Osteocyte (in vitro differentiated cells): ENCODE measurements at regions not wholly inside any gene's neighbourhood (a gene's known extent, or its start where the extent isn't known, plus 50 kb on each side); places are given as distances from the start of the nearest gene placed in this dataset.
A peak's percentile ranks its signal among the peaks of the same experiment; 100 is the strongest.

ENCODE experiments used
- DNase-seq: peaks from one replicate; pipeline ENCODE4 v3.0.0; 2021; ENCODE audit warnings: mixed read lengths; ENCODE audit not compliant: unreplicated experiment; ENCODE audit errors: extremely low spot score
- H3K27ac Mint-ChIP-seq: one replicate; pipeline ENCODE4 v1.8.0; 2021; ENCODE audit warnings: mild to moderate bottlenecking, mixed read lengths; ENCODE audit not compliant: unreplicated experiment
- H3K27me3 Mint-ChIP-seq: one replicate; pipeline ENCODE4 v1.8.0; 2021; ENCODE audit warnings: mixed read lengths; ENCODE audit not compliant: unreplicated experiment
- H3K36me3 Mint-ChIP-seq: one replicate; pipeline ENCODE4 v1.8.0; 2021; ENCODE audit warnings: mixed read lengths; ENCODE audit not compliant: unreplicated experiment
- H3K4me1 Mint-ChIP-seq: one replicate; pipeline ENCODE4 v1.8.0; 2021; ENCODE audit warnings: mixed read lengths; ENCODE audit not compliant: unreplicated experiment
- H3K4me3 Mint-ChIP-seq: one replicate; pipeline ENCODE4 v1.8.0; 2021; ENCODE audit warnings: mild to moderate bottlenecking, moderate library complexity, mixed read lengths; ENCODE audit not compliant: unreplicated experiment
- H3K9me3 Mint-ChIP-seq: one replicate; pipeline ENCODE4 v1.8.0; 2021; ENCODE audit warnings: mixed read lengths; ENCODE audit not compliant: unreplicated experiment
- TF ChIP-seq, protein P1 (sequence below): fragments of 200-600 bp; sonication (generic); IDR thresholded peaks from 2 replicates; pipeline ENCODE4 v1.5.0; 2021; ENCODE audit warnings: antibody characterized with exemption, mild to moderate bottlenecking, moderate library complexity

DNA sequence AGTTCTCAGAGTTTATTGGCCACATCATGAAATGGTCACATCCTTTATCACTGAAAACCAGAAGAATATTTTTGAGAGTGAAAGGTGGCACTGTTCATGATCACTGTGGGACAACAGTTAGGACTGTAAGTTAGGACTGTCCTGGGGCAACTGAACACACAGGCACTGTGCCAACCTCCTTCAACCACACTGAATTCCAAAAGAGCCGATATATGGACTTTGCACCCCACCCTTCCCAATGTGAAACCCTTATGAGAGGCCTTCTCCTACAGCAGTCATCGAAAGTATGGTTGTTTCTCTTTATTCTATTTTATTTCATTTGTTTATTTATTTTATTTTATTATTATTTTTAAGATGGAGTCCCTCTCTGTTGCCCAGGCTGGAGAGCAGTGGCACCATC lies 353.5 kb downstream of the TOX3 start:
- peaks cover 7% of the 10 kb centered on the region for H3K9me3 Mint-ChIP-seq
- TF ChIP-seq, protein P1, sequence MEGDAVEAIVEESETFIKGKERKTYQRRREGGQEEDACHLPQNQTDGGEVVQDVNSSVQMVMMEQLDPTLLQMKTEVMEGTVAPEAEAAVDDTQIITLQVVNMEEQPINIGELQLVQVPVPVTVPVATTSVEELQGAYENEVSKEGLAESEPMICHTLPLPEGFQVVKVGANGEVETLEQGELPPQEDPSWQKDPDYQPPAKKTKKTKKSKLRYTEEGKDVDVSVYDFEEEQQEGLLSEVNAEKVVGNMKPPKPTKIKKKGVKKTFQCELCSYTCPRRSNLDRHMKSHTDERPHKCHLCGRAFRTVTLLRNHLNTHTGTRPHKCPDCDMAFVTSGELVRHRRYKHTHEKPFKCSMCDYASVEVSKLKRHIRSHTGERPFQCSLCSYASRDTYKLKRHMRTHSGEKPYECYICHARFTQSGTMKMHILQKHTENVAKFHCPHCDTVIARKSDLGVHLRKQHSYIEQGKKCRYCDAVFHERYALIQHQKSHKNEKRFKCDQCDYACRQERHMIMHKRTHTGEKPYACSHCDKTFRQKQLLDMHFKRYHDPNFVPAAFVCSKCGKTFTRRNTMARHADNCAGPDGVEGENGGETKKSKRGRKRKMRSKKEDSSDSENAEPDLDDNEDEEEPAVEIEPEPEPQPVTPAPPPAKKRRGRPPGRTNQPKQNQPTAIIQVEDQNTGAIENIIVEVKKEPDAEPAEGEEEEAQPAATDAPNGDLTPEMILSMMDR = no peak
- H3K4me3 Mint-ChIP-seq = no peak overlapping the region
- H3K4me1 Mint-ChIP-seq = no peaks in the 10 kb centered on the region
- H3K27ac Mint-ChIP-seq = no peak overlapping the region
- H3K27me3 Mint-ChIP-seq = no peaks in the 10 kb centered on the region
- H3K36me3 Mint-ChIP-seq = no peaks in the 10 kb centered on the region
- DNase-seq = no peak

DNA sequence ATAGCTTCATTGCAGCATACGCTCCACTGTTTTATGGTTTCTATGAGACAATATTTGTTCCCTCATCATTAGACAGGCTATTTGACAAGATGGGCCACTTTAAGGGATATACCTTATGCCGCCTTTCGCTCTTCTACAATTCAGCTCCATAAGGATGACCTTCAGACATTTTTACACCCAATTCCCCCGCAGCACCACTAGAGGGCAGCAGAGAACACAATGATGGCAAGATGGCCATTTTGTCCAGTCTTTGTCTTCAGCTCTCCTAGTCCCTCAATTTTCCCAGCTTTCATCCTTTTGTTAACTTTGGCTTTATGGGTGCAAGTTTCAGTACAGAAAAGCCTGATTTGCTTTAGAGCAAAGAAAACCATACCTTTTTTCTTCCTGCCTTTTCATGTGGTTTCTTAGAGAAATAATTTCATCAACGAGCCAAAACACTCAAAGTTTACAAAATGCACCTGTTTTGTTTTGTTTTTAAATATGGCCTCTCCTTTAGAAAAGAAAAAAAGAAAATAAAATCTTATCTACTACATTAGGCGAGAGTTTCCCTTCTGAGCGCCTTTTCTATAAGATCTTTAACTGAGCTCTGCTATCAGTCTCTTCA lies 355.3 kb downstream of the TOX3 start:
- H3K9me3 Mint-ChIP-seq = peaks cover 6% of the 10 kb centered on the region
- DNase-seq = peak; percentile 91
- no peaks in the 10 kb centered on the region for H3K27me3 Mint-ChIP-seq
- no peak overlapping the region for H3K4me3 Mint-ChIP-seq
- no peaks in the 10 kb centered on the region for H3K36me3 Mint-ChIP-seq
- H3K4me1 Mint-ChIP-seq = peaks cover 3% of the 10 kb centered on the region
- TF ChIP-seq, protein P1 = peak; percentile 93
- no peak overlapping the region for H3K27ac Mint-ChIP-seq

DNA sequence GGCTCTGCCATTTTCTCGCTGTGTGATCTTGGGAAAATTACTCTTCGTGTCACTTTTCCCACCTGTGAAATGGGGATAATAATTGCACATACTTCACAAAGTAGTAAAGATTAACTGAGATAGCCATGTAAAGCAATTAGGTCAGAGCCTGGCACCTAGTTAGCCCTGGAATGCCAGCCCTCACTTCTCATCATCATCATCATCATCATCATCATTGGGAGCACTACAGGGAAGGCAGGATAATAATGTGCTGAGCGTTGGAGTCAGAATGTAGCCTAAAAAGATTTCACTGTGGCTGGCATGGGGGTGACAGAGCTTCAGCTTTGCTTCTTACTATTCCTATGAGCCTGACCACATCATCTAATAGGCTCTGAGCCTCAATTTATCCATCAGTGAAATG lies 362.6 kb downstream of the TOX3 start:
- DNase-seq = no peak
- no peaks in the 10 kb centered on the region for H3K27me3 Mint-ChIP-seq
- H3K9me3 Mint-ChIP-seq = no peaks in the 10 kb centered on the region
- TF ChIP-seq, protein P1 = no peak
- H3K27ac Mint-ChIP-seq = no peak overlapping the region
- no peaks in the 10 kb centered on the region for H3K36me3 Mint-ChIP-seq
- peaks cover 3% of the 10 kb centered on the region for H3K4me1 Mint-ChIP-seq
- no peak overlapping the region for H3K4me3 Mint-ChIP-seq

DNA sequence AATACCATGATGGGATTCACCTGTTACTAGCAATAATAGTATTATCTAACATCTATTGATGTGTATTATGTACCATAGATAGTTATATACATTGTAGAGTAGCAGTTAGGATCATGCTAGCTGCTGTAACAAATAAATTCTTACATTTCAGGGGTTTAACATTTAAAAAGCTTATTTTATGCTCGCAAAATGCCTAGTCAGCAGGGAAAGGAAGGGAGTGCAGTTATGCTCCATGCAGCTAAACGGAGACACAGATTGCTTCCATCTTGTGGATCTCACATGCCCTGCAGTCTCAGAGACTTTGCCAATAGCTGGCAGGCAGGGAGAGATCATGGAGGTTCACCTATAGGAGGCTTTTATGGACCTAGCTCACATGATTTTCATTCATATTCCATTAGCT lies 364.1 kb downstream of the TOX3 start:
- Mint-ChIP-seq H3K36me3 (no peaks in the 10 kb centered on the region), H3K27me3 (no peaks in the 10 kb centered on the region), H3K4me1 (no peaks in the 10 kb centered on the region), H3K9me3 (no peaks in the 10 kb centered on the region), H3K27ac (no peak overlapping the region), H3K4me3 (no peak overlapping the region)
- TF ChIP-seq, protein P1 = no peak
- no peak for DNase-seq

DNA sequence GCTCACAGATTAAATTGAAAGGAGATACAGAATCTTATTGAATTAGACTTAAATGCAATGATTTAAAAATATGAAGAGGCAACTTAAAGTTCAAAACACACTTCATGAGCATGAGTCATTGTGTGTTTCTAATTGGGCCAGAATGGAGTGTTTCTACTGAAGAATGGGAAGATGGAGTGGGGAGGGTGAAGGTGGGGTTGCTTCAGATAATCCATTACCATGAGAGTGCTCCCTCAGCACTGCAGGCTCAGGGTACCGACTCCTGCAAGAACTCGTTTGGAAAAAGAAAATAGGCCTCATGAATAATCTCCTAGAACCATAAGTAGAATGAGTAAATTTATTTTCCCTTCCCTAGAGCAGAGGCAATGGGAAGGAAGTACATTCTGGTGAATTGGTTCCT lies 372.8 kb downstream of the TOX3 start:
- H3K27ac Mint-ChIP-seq = no peak overlapping the region
- no peaks in the 10 kb centered on the region for H3K9me3 Mint-ChIP-seq
- no peaks in the 10 kb centered on the region for H3K36me3 Mint-ChIP-seq

More for the DNA sequence above, 372.8 kb downstream of the TOX3 start:
- TF ChIP-seq, protein P1 = no peak
- no peak for DNase-seq
- Mint-ChIP-seq H3K4me1 (peaks cover 5% of the 10 kb centered on the region), H3K27me3 (no peaks in the 10 kb centered on the region), H3K4me3 (no peak overlapping the region)
